IMR-90 (cell line): ENCODE measurements at regions not wholly inside any gene's neighbourhood (a gene's known extent, or its start where the extent isn't known, plus 50 kb on each side); places are given as distances from the start of the nearest gene placed in this dataset.

Source experiments
- ATAC-seq: fragments of 200-7000 bp; cut with Tn5 transposase; 2 replicates; pipeline ENCODE4 v1.9.1; 2020; ENCODE audit warnings: low read depth, mild to moderate bottlenecking, moderate library complexity
- BruUV-seq: library from RNA; stranded (reverse); fragments of 400-500 nt; replicated peaks from 2 replicates; lab custom pipeline; 2021; lab: Mats Ljungman, UMichigan
- CTCF ChIA-PET: fragments of 300-600 bp; formaldehyde crosslinking; extraction: SDS; loops from one replicate; lab custom pipeline; 2021; ENCODE audit warnings: antibody characterized with exemption; lab: Yijun Ruan, JAX
- POLR2A ChIA-PET: fragments of 300-600 bp; sonication (Branson Sonifier 250); formaldehyde crosslinking; loops from one replicate; lab custom pipeline; 2022; ENCODE audit warnings: antibody characterized with exemption; ENCODE audit not compliant: unreplicated experiment; lab: Charles Lee
- DNase-seq: peaks from one replicate; pipeline ENCODE4 v3.0.0; 2013
- H2AFZ ChIP-seq: replicated peaks from 2 replicates; pipeline ENCODE3; 2013; ENCODE audit warnings: low read length, mild to moderate bottlenecking; ENCODE audit not compliant: poor library complexity
- H2AK5ac ChIP-seq: 2 replicates; pipeline ENCODE4 v1.6.1; 2013; ENCODE audit warnings: low read depth, low read length, inconsistent platforms
- H2AK9ac ChIP-seq: replicated peaks from 2 replicates; pipeline ENCODE3; 2013; ENCODE audit warnings: mild to moderate bottlenecking, low read depth, low read length, moderate library complexity; ENCODE audit not compliant: poor library complexity
- H2BK120ac ChIP-seq: 2 replicates; pipeline ENCODE4 v1.6.1; 2013; ENCODE audit warnings: low read depth, low read length, inconsistent platforms
- H2BK15ac ChIP-seq: 3 replicates; pipeline ENCODE4 v1.6.1; 2013; ENCODE audit warnings: low read depth, low read length, inconsistent platforms
- H2BK20ac ChIP-seq: 2 replicates; pipeline ENCODE4 v1.6.1; 2013; ENCODE audit warnings: low read depth, mild to moderate bottlenecking, inconsistent platforms, low read length, moderate library complexity
- H2BK5ac ChIP-seq: 2 replicates; pipeline ENCODE4 v1.6.1; 2013; ENCODE audit warnings: mild to moderate bottlenecking, low read depth, low read length, inconsistent platforms; ENCODE audit not compliant: poor library complexity, severe bottlenecking
- H3K14ac ChIP-seq: replicated peaks from 2 replicates; pipeline ENCODE4 v1.6.1; 2013; ENCODE audit warnings: low read depth, low read length, inconsistent platforms
- H3K18ac ChIP-seq: 2 replicates; pipeline ENCODE4 v1.6.1; 2013; ENCODE audit warnings: low read depth, low read length, control low read depth
- H3K23ac ChIP-seq: 2 replicates; pipeline ENCODE4 v1.6.1; 2013; ENCODE audit warnings: low read depth, low read length, inconsistent platforms
- H3K27ac ChIP-seq: 2 replicates; pipeline ENCODE4 v1.5.1; 2013; ENCODE audit warnings: mild to moderate bottlenecking, control low read depth, low read length; ENCODE audit not compliant: insufficient read depth
- H3K27me3 ChIP-seq: 2 replicates; pipeline ENCODE4 v1.6.1; 2013; ENCODE audit warnings: low read length; ENCODE audit not compliant: control insufficient read depth, insufficient read depth
- H3K36me3 ChIP-seq: 2 replicates; pipeline ENCODE4 v1.6.1; 2013; ENCODE audit warnings: low read length, mixed read lengths; ENCODE audit not compliant: control insufficient read depth, insufficient read depth
- H3K4ac ChIP-seq: 2 replicates; pipeline ENCODE4 v1.6.1; 2013; ENCODE audit warnings: low read depth, low read length, inconsistent platforms
- H3K4me1 ChIP-seq: 2 replicates; pipeline ENCODE4 v1.6.1; 2013; ENCODE audit warnings: low read length, mixed read lengths; ENCODE audit not compliant: control insufficient read depth, insufficient read depth
- H3K4me2 ChIP-seq: 2 replicates; pipeline ENCODE4 v1.6.1; 2013; ENCODE audit warnings: low read depth, mild to moderate bottlenecking, control low read depth, low read length, moderate library complexity
- H3K4me3 ChIP-seq: 2 replicates; pipeline ENCODE4 v1.5.1; 2013; ENCODE audit warnings: low read depth, mild to moderate bottlenecking, control low read depth, low read length, moderate library complexity; ENCODE audit not compliant: insufficient read depth
- H3K56ac ChIP-seq: 2 replicates; pipeline ENCODE4 v1.6.1; 2013; ENCODE audit warnings: low read length, inconsistent platforms; ENCODE audit not compliant: insufficient read depth; ENCODE audit errors: extremely low read depth
- H3K79me1 ChIP-seq, 2 experiments: 2 replicates each; pipeline ENCODE4 v1.6.1; 2013; ENCODE audit warnings: low read length in 2 of 2, inconsistent platforms in 1 of 2, low read depth in 1 of 2
- H3K9ac ChIP-seq: 2 replicates; pipeline ENCODE4 v1.6.1; 2013; ENCODE audit warnings: low read depth, low read length, control low read depth
- H3K9me1 ChIP-seq: 2 replicates; pipeline ENCODE4 v1.6.1; 2013; ENCODE audit warnings: low read length, inconsistent platforms; ENCODE audit not compliant: insufficient read depth
- H3K9me3 ChIP-seq: 2 replicates; pipeline ENCODE4 v1.6.1; 2013; ENCODE audit warnings: low read length; ENCODE audit not compliant: control insufficient read depth, insufficient read depth
- H4K20me1 ChIP-seq: 2 replicates; pipeline ENCODE4 v1.6.1; 2013; ENCODE audit warnings: low read length, inconsistent platforms; ENCODE audit not compliant: insufficient read depth
- H4K5ac ChIP-seq: 2 replicates; pipeline ENCODE4 v1.6.1; 2013; ENCODE audit warnings: mild to moderate bottlenecking, low read depth, low read length, control low read depth
- H4K8ac ChIP-seq, 2 experiments: 2 replicates each; pipeline ENCODE4 v1.6.1; 2013; ENCODE audit warnings: low read depth in 2 of 2, low read length in 2 of 2, control low read depth in 1 of 2, inconsistent platforms in 1 of 2
- H4K91ac ChIP-seq: 2 replicates; pipeline ENCODE4 v1.6.1; 2013; ENCODE audit warnings: low read depth, low read length, inconsistent platforms; ENCODE audit not compliant: insufficient read depth
- BHLHE40 ChIP-seq: fragments of 150-350 bp; IDR thresholded peaks from 2 replicates; pipeline ENCODE4 v1.6.1; 2016; ENCODE audit warnings: mild to moderate bottlenecking, low read depth, low read length
- CEBPB ChIP-seq: IDR thresholded peaks from 2 replicates; pipeline ENCODE4 v1.6.1; 2012; ENCODE audit warnings: low read depth, low read length, improper control_type of control experiment
- CHD1 ChIP-seq: IDR thresholded peaks from 2 replicates; pipeline ENCODE4 v1.6.1; 2012; ENCODE audit warnings: low read depth, low read length, improper control_type of control experiment
- FOS ChIP-seq: fragments of 150-350 bp; IDR thresholded peaks from 2 replicates; pipeline ENCODE4 v1.6.1; 2016; ENCODE audit warnings: low read depth, low read length
- MAFK ChIP-seq: IDR thresholded peaks from 2 replicates; pipeline ENCODE4 v1.6.1; 2012; ENCODE audit warnings: low read depth, low read length, improper control_type of control experiment
- MAZ ChIP-seq: IDR thresholded peaks from 2 replicates; pipeline ENCODE4 v1.6.1; 2012; ENCODE audit warnings: low read depth, mild to moderate bottlenecking, low read length, improper control_type of control experiment, moderate library complexity, borderline replicate concordance
- MXI1 ChIP-seq: IDR thresholded peaks from 2 replicates; pipeline ENCODE4 v1.6.1; 2012; ENCODE audit warnings: low read depth, mild to moderate bottlenecking, low read length, moderate library complexity, borderline replicate concordance
- NFE2L2 ChIP-seq: fragments of 150-350 bp; IDR thresholded peaks from 2 replicates; pipeline ENCODE4 v1.6.1; 2016; ENCODE audit warnings: low read depth, mild to moderate bottlenecking, low read length
- POLR2A ChIP-seq: IDR thresholded peaks from 2 replicates; pipeline ENCODE4 v1.6.1; 2012; ENCODE audit warnings: mild to moderate bottlenecking, low read depth, low read length
- RCOR1 ChIP-seq: IDR thresholded peaks from 2 replicates; pipeline ENCODE4 v1.6.1; 2012; ENCODE audit warnings: mild to moderate bottlenecking, low read length, improper control_type of control experiment; ENCODE audit not compliant: insufficient replicate concordance
- RFX5 ChIP-seq: IDR thresholded peaks from 2 replicates; pipeline ENCODE4 v1.8.0; 2012; ENCODE audit warnings: low read depth, mild to moderate bottlenecking, low read length, moderate library complexity
- SMC3 ChIP-seq: fragments of 150-350 bp; IDR thresholded peaks from 2 replicates; pipeline ENCODE4 v1.6.1; 2016; ENCODE audit warnings: low read depth, mild to moderate bottlenecking, antibody characterized with exemption, low read length, moderate library complexity
- WGBS, 2 experiments: methylation state at CpG; one replicate each; pipeline versions ENCODE4 v1.1.5 to v1.1.7; 2013; ENCODE audit warnings: missing lambda C conversion rate in 2 of 2; ENCODE audit not compliant: insufficient read length in 1 of 2; ENCODE audit errors: extremely low coverage in 2 of 2; 5-methylcytosine and 5-hydroxymethylcytosine counted together
- dilution Hi-C: fragments of 300-500 bp; cut with HindIII; formaldehyde crosslinking; loops from one replicate; pipeline ENCODE4 v1.14.3; 2018; ENCODE audit warnings: low sequenced_read_pairs; ENCODE audit not compliant: unreplicated experiment
- in situ Hi-C: fragments of 300-500 bp; cut with MboI; formaldehyde crosslinking; loops from 3 replicates; pipeline ENCODE4 v1.14.3; 2019; ENCODE audit warnings: low sequenced_read_pairs, inconsistent platforms, mixed read lengths
- intact Hi-C: fragments of 100-400 bp; cut with micrococcal nuclease; formaldehyde crosslinking; loops from 2 replicates; pipeline ENCODE4 v1.10.0; 2022
- TF ChIP-seq, protein P1 (sequence below): fragments of 150-350 bp; IDR thresholded peaks from 2 replicates; pipeline ENCODE4 v1.6.1; 2016; ENCODE audit warnings: low read depth, mild to moderate bottlenecking, low read length, moderate library complexity, borderline replicate concordance
- TF ChIP-seq, protein P2 (sequence below): fragments of 150-350 bp; IDR thresholded peaks from 2 replicates; pipeline ENCODE4 v1.6.1; 2017; ENCODE audit warnings: mild to moderate bottlenecking, antibody characterized with exemption, low read length, low read depth
- TF ChIP-seq, protein P3 (sequence below): conservative IDR thresholded peaks from 2 replicates; pipeline ENCODE4 v1.5.1; 2012; ENCODE audit warnings: mild to moderate bottlenecking, low read depth, low read length, improper control_type of control experiment

DNA sequence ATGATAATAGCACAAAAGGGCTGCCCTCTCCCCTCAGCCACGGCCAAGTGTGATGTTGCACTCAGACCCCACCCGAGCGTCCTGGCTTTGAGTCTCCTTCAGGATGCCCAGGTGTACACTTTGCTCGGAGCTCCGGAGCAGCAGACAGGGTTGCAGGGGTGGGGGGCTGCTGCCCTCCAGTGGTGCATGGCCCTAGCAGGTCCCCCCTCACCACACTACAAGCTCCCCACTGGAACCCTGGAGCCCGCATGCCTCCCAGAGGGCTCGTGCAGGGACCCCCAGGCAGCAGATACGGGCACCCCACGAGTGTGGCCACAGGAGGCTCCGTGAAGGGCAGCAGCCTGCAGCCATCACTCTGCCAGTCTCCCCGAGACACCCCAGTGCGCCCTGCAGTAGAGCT lies 69.9 kb upstream of the C14orf180 start:
- no peak overlapping the region for H4K91ac ChIP-seq
- H2BK120ac ChIP-seq, result no peak overlapping the region
- no peaks in the 10 kb centered on the region for H4K20me1 ChIP-seq
- H2AK5ac ChIP-seq, result no peak overlapping the region
- no peak overlapping the region for H2BK5ac ChIP-seq
- intact Hi-C loops, result no loop called here
- dilution Hi-C loops, result no loop called here
- peaks cover 24% of the 10 kb centered on the region for H3K9me3 ChIP-seq
- H3K79me1 ChIP-seq, result no peaks in the 10 kb centered on the region
- WGBS, 2 experiments, result 58% methylated on average over 4 of the region's 12 CpGs; no CpG with 5 or more reads in 1 of the 2 experiments
- BruUV-seq, result no TSS peak
- H3K36me3 ChIP-seq, result no peaks in the 10 kb centered on the region
- H3K4ac ChIP-seq, result no peak overlapping the region
- DNase-seq, result no peak
- no peak overlapping the region for H3K14ac ChIP-seq
- no peak overlapping the region for H2BK15ac ChIP-seq
- POLR2A ChIA-PET, result no interaction called here
- no peaks in the 10 kb centered on the region for H3K27me3 ChIP-seq
- no peak overlapping the region for H2AFZ ChIP-seq
- H3K9ac ChIP-seq, result no peak overlapping the region
- H3K4me3 ChIP-seq, result no peak overlapping the region
- ATAC-seq, result no peak
- no peak overlapping the region for H4K8ac ChIP-seq
- no peak overlapping the region for H3K4me2 ChIP-seq
- H4K5ac ChIP-seq, result no peak overlapping the region
- H2BK20ac ChIP-seq, result no peak overlapping the region
- H3K56ac ChIP-seq, result no peak overlapping the region
- H3K4me1 ChIP-seq, result no peaks in the 10 kb centered on the region
- H3K23ac ChIP-seq, result no peak overlapping the region
- H2AK9ac ChIP-seq, result no peak overlapping the region
- in situ Hi-C loops, result no loop called here
- no peak overlapping the region for H3K27ac ChIP-seq
- TF ChIP-seq BHLHE40 (no peak), RCOR1 (no peak), NFE2L2 (no peak), CEBPB (no peak), CHD1 (no peak), RFX5 (no peak), MAZ (no peak), MXI1 (no peak), SMC3 (no peak), FOS (no peak), POLR2A (no peak), MAFK (no peak)
- TF ChIP-seq, protein P1, sequence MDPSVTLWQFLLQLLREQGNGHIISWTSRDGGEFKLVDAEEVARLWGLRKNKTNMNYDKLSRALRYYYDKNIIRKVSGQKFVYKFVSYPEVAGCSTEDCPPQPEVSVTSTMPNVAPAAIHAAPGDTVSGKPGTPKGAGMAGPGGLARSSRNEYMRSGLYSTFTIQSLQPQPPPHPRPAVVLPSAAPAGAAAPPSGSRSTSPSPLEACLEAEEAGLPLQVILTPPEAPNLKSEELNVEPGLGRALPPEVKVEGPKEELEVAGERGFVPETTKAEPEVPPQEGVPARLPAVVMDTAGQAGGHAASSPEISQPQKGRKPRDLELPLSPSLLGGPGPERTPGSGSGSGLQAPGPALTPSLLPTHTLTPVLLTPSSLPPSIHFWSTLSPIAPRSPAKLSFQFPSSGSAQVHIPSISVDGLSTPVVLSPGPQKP, result no peak
- TF ChIP-seq, protein P2, sequence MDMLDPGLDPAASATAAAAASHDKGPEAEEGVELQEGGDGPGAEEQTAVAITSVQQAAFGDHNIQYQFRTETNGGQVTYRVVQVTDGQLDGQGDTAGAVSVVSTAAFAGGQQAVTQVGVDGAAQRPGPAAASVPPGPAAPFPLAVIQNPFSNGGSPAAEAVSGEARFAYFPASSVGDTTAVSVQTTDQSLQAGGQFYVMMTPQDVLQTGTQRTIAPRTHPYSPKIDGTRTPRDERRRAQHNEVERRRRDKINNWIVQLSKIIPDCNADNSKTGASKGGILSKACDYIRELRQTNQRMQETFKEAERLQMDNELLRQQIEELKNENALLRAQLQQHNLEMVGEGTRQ, result no peak
- TF ChIP-seq, protein P3, sequence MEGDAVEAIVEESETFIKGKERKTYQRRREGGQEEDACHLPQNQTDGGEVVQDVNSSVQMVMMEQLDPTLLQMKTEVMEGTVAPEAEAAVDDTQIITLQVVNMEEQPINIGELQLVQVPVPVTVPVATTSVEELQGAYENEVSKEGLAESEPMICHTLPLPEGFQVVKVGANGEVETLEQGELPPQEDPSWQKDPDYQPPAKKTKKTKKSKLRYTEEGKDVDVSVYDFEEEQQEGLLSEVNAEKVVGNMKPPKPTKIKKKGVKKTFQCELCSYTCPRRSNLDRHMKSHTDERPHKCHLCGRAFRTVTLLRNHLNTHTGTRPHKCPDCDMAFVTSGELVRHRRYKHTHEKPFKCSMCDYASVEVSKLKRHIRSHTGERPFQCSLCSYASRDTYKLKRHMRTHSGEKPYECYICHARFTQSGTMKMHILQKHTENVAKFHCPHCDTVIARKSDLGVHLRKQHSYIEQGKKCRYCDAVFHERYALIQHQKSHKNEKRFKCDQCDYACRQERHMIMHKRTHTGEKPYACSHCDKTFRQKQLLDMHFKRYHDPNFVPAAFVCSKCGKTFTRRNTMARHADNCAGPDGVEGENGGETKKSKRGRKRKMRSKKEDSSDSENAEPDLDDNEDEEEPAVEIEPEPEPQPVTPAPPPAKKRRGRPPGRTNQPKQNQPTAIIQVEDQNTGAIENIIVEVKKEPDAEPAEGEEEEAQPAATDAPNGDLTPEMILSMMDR, result no peak
- no peak overlapping the region for H3K18ac ChIP-seq
- CTCF ChIA-PET, result no interaction called here
- H3K9me1 ChIP-seq, result no peaks in the 10 kb centered on the region
